ENCODE measurements at regions not wholly inside any gene's neighbourhood (a gene's known extent, or its start where the extent isn't known, plus 50 kb on each side); places are given as distances from the start of the nearest gene placed in this dataset.

- TF ChIP-seq EZH2 (IDR thresholded peaks at IDR 0.05; ENCODE audit: low read depth) = no peak
- TF ChIP-seq CTCF (conservative IDR thresholded peaks at IDR 0.05) = no peak; the same call in 1 of the 2 replicates
Observed at GRCh38 chr5:23302438-23302837, 205.0 kb upstream of the PRDM9 start.

Data from PC-9 (cell line).